ENCODE measurements at regions not wholly inside any gene's neighbourhood (a gene's known extent, or its start where the extent isn't known, plus 50 kb on each side); places are given as distances from the start of the nearest gene placed in this dataset.

DNA sequence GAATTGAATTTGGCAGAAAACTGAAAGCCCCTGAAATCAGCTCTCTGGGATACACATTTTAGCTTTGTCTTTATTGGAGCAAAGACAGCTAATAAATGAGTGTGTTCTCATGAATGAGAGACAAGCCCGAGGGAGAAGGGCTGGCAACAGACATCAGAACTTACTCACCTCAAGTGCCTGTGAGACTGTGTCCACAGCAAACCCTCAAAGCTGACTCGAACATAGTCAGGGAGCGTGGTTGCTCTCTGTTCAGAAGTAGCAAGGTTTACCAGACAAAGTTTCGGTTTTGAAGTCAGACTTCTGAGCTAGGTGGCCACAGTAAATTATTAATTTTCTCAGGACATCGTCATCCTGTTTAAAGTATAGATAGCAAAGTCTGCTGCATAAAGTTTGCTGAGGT lies 207.9 kb downstream of the CMPK2 start:
- ChIA-PET POLR2A (no interaction called here), CTCF (no interaction called here)
- no peaks in the 10 kb centered on the region for H3K36me3 ChIP-seq (ENCODE audit: control insufficient read depth, insufficient read depth, low read length)
- TF ChIP-seq, protein P1, sequence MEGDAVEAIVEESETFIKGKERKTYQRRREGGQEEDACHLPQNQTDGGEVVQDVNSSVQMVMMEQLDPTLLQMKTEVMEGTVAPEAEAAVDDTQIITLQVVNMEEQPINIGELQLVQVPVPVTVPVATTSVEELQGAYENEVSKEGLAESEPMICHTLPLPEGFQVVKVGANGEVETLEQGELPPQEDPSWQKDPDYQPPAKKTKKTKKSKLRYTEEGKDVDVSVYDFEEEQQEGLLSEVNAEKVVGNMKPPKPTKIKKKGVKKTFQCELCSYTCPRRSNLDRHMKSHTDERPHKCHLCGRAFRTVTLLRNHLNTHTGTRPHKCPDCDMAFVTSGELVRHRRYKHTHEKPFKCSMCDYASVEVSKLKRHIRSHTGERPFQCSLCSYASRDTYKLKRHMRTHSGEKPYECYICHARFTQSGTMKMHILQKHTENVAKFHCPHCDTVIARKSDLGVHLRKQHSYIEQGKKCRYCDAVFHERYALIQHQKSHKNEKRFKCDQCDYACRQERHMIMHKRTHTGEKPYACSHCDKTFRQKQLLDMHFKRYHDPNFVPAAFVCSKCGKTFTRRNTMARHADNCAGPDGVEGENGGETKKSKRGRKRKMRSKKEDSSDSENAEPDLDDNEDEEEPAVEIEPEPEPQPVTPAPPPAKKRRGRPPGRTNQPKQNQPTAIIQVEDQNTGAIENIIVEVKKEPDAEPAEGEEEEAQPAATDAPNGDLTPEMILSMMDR (IDR thresholded peaks at IDR 0.05; ENCODE audit: insufficient read depth, low read depth, low read length) = no peak
- DNase-seq (ENCODE audit: low read depth) = no peak
- no peaks in the 10 kb centered on the region for H3K27me3 ChIP-seq (ENCODE audit: control insufficient read depth, insufficient read depth, low read length)
- H3K4me3 ChIP-seq (ENCODE audit: low read depth, low read length) = no peak overlapping the region

DNA sequence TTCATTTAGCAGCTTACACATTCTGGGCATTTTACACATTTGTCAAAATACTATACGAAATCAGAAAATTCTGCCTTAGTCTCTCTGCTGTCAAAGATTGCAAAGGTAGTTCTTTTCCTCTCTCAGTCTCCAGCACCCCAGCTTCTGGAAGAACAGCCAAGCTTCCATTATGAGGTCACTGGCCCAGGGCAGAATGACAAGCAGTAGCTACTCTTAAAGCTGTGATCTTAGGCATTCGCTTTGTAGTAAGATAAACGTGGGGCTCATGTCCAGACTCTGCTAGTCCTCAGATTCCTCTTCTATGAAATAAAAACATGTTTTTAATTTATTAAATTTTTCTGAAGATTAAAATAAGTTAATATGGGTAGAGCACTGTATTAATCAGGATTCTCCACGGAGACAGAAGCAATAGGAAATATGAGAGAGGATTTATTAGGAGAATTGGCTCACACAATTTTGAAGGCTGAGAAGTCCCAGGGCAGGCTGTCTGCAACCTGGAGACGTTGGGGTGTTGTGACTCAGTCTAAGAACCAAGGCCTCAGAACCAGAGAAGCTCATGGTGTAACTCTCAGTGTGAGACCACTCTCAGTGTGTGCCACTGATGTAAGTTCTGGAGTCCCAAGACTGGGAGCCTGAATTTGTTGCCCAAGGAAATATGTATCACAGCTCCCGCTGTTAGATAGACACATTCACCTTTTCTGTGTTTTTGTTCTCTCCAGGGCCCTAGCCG lies 201.2 kb downstream of the CMPK2 start:
- POLR2A ChIA-PET = no interaction called here
- Histone ChIP-seq H3K36me3 (ENCODE audit: control insufficient read depth, insufficient read depth, low read length) (no peaks in the 10 kb centered on the region), H3K27me3 (ENCODE audit: control insufficient read depth, insufficient read depth, low read length) (no peaks in the 10 kb centered on the region), H3K4me3 (ENCODE audit: low read depth, low read length) (no peak overlapping the region)
- no peak for DNase-seq (ENCODE audit: low read depth)
- CTCF ChIA-PET = interaction anchor here (1.7 kb wide), 1 partner anchor 85 kb away, joined by 3 read pairs; no protein-coding TSS in a partner anchor
- TF ChIP-seq, protein P1 (IDR thresholded peaks at IDR 0.05; ENCODE audit: insufficient read depth, low read depth, low read length) = no peak

DNA sequence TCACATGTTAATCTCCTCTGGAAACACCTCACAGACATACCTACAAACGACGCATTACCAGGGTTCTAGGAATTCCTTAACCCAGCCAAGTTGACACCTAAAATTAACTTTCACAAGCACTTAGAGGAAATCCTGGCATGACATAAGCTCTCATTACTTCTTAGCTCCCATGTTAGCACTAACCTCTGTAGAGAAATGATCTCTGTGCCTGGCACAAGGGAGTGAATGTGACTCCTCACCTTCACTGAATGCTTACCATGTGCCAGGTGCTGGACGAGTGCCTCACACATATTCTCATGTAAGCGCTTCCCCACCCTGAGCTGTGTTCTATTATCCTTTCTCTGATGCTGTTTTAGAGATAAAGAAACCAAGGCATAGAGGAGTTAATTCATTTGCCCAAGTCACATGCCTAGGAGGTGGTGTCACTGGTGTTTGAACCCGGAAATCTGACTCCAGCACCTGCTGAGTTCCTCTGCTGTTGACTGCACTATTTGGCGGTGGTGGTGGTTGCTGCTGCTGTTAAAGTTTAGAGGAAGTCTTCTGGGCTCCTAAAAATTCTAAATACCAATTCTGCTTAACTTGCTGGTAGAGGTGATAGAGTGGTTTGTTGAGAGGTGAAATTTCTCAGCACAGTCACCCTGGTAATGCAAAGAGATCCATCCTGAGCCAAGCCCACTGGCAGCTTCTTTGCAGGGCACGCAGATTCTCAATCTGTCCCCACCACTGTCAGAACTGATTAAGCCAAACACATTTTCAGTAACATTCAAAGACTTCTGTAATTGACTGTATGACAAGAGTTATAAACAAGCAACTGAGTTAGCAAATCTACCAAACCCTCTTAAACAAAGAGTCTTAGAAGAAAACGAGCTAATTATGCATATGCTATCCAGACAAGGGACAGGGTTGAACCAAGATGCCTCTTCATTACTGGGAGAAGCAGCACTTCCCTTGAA lies 200.3 kb downstream of the CMPK2 start:
- Histone ChIP-seq H3K27me3 (ENCODE audit: control insufficient read depth, insufficient read depth, low read length) (no peaks in the 10 kb centered on the region), H3K4me3 (ENCODE audit: low read depth, low read length) (no peak overlapping the region), H3K36me3 (ENCODE audit: control insufficient read depth, insufficient read depth, low read length) (no peaks in the 10 kb centered on the region)
- POLR2A ChIA-PET = no interaction called here
- no peak for DNase-seq (ENCODE audit: low read depth)
- CTCF ChIA-PET = interaction anchor here (0.8 kb wide), 1 partner anchor 111 kb away, joined by 3 read pairs; no protein-coding TSS in a partner anchor
- TF ChIP-seq, protein P1 (IDR thresholded peaks at IDR 0.05; ENCODE audit: insufficient read depth, low read depth, low read length) = no peak

DNA sequence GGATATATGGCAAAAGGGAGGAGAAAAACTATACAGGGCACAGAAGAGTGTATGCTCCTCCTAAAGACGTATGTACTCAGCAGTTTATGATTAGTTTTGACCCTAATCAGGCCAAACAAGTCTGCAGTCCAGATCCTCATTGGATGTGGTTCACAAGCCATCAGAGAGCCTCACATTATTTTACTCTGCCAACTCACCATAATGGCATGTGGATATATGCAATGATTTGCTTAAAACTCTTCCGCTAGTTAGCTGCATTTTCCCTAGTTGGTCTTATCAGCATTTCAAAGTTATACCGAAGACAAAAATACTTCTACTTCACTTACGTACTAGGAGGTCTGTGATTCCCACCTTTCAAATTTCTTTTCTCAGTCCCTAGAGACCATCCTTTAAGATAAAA lies 198.4 kb downstream of the CMPK2 start:
- POLR2A ChIA-PET = no interaction called here
- TF ChIP-seq, protein P1 (IDR thresholded peaks at IDR 0.05; ENCODE audit: insufficient read depth, low read depth, low read length) = no peak
- no peaks in the 10 kb centered on the region for H3K36me3 ChIP-seq (ENCODE audit: control insufficient read depth, insufficient read depth, low read length)
- CTCF ChIA-PET = no interaction called here
- H3K27me3 ChIP-seq (ENCODE audit: control insufficient read depth, insufficient read depth, low read length) = no peaks in the 10 kb centered on the region
- DNase-seq (ENCODE audit: low read depth) = no peak
- H3K4me3 ChIP-seq (ENCODE audit: low read depth, low read length) = no peak overlapping the region

DNA sequence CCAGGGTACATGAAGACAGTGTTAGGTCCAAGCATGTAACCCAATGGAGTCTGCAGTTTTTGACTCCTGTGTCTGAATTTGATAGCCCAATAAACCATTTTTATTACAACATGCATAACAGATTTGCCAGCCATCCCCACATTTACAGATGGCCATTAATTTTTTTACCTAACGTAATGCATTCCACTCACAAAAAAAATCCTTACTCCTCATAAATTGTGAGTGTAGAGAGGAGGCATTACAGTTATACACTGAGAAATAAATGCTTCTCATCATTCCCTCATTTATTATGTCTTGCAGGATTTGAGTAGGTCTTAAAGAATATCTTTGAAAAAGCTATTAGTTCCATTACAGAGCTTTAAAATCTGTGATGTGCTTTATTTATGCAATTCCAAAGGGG lies 193.8 kb downstream of the CMPK2 start:
- Histone ChIP-seq H3K36me3 (ENCODE audit: control insufficient read depth, insufficient read depth, low read length) (no peaks in the 10 kb centered on the region), H3K27me3 (ENCODE audit: control insufficient read depth, insufficient read depth, low read length) (no peaks in the 10 kb centered on the region), H3K4me3 (ENCODE audit: low read depth, low read length) (no peak overlapping the region)
- TF ChIP-seq, protein P1 (IDR thresholded peaks at IDR 0.05; ENCODE audit: insufficient read depth, low read depth, low read length) = no peak
- POLR2A ChIA-PET = no interaction called here
- CTCF ChIA-PET = no interaction called here
- DNase-seq (ENCODE audit: low read depth) = no peak
